ENCODE measurements at regions not wholly inside any gene's neighbourhood (a gene's known extent, or its start where the extent isn't known, plus 50 kb on each side); places are given as distances from the start of the nearest gene placed in this dataset.
"Not testable (repeated sequence)": the region's sequence is repeated elsewhere in the genome, so short reads cannot be mapped to it uniquely, and the experiment has no call there.

DNA sequence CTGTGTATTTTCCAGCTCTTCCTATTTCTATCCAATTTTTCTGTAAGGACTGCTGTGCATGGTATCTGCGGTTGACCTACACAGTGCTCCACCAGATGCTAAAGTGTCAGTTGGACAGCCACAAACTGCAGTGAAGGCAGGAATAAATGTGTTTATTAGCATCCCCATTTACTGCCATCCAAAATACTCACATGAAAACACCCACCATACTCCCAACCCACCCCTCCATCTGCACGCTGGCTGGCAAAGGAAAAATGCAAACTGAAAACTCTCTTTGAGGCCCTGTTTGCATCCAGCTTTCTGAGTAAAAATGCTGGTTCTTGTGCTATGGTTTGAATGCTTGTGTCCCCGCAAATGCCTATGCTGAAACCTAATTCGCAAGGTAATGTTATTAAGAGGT lies 515.5 kb downstream of the ZNF385D start:
- no peak for DNase-seq

DNA sequence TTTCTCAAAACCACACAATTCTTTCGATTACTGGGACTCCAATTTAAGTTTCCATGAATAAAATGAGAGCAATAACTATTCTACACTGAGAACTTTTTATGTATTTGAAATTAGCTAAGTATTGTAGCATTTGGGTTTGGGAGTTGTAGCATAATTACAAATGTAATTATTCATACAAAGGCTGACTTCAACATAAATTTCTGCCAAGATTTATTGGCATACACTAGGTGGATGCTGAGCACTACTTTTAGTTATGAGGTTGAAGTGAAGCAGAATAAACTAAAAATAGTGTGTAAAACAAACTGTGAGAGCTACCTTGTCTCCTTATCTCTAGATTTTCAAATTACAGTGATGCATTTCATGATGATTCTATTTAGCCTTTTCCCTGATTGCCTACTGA lies 516.1 kb downstream of the ZNF385D start:
- no peak for DNase-seq

DNA sequence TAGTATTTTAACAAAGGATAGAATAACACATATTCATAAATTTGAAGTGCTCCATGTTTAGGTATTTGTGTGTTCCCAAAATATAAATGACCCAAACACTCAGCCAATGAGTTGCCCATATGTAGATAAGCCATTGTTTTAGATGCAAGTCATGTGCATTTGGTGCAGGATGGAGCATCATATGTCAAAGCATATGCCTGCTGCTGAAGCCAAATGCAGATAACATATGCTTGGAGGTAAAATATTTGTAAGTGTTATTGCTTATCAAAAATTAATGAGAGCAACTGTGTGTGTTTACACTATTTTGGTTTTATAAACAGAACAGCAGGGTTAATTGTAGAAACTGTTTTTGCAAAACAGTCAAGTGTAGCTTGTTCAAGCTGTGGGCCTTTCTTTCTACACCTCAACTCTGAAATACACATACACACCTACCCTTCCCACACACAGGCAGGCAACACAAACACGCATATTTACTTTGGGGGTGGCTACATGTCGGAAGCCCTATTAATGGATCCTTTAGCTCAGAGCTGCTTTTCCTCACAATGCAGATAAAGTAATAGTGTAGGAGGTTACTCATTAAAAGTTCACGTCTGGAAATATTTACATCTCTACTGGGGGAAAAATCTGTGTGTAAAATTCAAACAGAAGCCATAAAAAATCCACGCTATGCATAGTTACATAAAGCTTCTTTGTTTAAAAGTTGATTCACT lies 521.4 kb downstream of the ZNF385D start:
- no peak for DNase-seq

DNA sequence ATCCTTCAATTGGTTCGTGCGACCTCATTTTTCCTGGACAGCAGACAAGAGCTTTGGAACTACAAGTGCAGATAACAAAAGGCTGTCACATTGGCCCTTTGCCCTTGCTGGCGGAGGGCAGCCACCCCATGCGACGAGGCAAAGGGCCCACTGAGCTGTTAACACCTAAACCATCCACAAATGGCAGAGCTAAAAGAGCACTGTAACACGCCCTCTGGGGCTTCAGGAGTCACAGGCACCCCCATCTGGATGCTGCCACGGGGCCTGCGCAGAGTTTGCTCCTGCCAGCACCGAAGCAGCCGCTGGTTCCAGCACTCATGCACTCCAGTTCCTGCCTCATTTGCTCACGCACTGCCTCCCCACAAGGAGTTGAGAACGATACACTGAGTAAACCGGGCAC lies 524.9 kb downstream of the ZNF385D start:
- DNase-seq: no peak

DNA sequence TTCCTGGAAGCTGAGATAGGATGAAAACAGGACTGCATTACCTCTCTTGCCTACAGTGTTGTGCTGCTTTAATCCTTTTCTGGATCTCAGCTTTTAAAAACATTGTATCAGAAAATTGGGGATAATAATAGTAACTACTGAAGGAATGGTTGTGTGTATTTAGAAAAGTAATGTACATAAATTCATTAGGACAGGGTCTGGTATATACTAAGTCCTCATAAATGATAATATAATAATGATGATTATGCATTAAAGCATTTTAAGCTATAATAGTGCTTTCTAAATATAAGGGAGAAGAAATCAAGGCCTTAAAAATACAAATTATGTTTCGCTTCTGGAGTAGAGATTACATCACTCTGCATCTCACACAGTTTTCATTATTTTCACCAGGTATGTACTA lies 530.1 kb downstream of the ZNF385D start:
- DNase-seq: no peak

DNA sequence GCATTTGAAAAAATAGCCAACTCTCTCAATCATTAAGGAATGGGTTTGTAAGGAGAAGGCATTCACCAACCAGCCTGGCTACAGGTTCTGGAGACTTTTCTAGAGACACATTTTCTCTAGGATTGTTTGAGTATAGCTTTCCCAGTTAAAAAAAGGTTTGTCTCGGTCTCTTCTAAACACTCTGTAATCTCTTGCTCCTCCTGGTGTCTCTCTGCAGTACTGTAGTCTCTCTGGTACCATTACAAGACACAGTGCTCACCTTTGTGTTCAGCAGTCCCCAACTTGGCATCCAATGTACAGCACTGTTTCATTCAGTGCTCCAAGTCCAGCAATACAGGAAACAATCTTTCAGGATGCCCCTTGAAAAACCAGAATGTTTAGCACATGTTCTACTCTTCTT lies 534.4 kb downstream of the ZNF385D start:
- no peak for DNase-seq

DNA sequence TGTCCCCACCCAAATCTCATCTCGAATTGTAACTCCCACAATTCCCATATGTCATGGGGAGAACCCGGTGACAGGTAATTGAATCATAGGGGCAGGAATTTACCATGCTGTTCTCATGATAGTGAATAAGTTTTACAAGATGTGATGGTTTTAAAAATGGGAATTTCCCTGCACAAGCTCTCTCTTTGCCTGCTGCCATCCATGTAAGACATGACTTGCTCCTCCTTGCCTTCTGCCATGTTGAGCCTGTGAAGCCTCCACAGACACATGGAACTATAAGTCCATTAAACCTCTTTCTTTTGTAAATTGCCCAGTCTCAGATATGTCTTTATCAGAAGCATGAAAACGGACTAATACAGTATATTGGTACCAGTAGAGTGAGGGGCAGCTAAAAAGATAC lies 546.9 kb downstream of the ZNF385D start:
- not testable (repeated sequence) for DNase-seq

DNA sequence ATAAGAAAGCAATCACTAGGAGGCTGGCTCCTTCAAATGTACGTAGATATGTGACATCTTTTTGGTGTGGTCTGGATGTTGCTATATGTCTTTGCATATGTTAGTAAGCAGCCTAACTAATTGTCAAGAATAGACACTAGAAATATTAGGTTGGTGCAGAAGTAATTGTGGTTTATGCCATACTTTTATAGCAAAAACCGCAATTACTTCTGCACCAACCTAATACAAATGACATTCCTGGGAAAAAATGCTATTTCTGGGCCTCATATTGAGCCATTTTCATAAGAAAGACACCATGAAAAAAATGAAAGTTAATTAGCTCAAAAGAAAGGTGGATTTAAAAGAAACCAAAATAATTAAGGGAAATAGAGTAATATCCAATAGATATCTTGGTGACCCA lies 555.8 kb downstream of the ZNF385D start:
- DNase-seq: no peak

DNA sequence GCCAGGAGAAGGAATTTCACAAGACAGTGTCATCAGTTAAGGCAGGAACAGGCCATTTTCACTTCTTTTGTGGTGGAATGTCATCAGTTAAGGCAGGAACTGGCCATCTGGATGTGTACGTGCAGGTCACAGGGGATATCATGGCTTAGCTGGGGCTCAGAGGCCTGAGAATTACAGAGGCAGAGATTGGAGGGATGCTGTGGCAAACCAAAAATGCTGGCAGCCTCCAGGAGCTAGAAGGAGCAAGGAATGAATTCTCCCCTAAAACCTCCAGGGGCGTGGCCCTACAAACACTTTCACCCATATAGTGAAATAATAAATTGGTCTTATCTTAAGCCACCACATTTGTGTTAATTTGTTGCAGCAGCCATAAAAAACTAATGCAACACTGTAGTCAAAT lies 557.0 kb downstream of the ZNF385D start:
- DNase-seq: not testable (repeated sequence)

DNA sequence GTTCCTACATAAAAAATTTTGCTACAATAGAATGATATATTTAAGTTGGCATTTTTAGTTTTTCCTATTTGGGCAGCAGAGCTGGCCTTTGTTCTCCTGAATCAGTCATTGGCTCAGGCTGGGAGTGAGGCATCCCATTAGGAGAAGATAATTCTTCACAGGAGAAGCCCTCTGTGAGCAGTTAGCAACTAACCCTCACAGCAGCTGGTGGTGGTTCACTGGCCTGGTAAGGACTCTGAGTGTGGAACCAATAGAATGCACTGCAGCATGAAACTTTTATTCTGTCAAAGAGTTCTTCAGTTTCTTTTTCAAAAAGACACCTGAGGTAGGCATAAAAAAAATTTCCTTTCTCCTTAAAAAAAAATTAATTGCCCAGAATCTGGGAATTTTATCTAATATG lies 562.6 kb downstream of the ZNF385D start:
- no peak for DNase-seq

DNA sequence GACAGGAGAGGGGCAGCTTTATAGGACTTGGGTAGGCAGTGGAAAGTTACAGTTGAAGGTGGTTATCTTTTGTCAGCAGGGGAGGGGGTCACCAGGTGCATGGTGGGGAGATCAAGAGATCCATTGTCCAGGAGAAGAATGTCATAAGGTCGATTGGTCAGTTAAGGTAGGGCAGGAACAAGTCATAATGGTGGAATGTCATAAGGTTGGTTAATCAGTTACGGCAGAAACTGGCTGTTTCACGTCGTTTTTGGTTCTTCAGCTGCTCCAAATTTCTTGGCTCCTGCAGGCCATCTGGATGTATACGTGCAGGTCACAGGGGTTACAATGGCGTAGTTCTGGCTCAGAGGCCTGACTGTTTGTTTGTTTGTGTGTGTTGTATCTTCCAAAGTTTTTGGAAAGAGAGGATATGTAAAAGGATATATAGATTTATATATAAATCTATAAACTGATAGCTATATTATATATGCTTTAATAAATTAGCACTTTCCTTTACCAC lies 565.1 kb downstream of the ZNF385D start:
- DNase-seq: no peak

DNA sequence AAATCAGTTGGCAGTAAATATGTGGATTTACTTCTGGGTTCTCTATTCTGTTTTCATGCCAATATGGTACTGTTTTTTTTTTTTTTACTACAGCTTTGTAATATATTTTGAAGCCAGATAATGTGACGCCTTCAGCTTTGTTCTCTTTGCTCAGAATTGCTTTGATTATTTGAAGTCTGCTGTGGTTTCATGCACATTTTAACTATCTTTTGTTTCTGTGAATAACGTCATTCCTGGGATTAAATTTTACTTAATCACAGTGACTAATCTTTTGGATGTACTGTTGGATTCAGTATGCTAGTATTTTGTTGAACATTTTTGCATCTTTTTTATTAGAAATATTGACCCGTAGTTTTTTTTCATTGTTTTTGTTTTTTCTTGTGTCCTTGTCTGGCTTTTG lies 576.5 kb downstream of the ZNF385D start:
- no peak for DNase-seq

DNA sequence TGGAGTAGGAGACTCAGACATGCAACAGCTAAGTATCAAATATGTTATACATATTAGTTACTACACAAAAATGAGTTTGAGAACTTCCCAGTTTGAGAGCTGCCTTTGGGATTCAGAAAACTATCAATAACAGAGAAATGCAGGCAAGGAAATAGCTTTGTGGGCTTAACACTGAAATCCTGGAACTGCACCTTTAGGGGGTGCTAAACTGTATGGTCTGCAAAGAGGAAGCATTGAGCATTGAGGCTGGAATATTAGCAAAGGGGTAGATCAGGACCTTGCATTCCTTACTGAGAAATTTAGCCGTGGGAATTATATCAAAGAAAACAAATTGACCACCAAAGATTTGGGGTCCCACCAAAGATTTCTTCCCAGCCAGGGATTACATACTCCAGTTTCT lies 580.0 kb downstream of the ZNF385D start:
- DNase-seq: no peak

DNA sequence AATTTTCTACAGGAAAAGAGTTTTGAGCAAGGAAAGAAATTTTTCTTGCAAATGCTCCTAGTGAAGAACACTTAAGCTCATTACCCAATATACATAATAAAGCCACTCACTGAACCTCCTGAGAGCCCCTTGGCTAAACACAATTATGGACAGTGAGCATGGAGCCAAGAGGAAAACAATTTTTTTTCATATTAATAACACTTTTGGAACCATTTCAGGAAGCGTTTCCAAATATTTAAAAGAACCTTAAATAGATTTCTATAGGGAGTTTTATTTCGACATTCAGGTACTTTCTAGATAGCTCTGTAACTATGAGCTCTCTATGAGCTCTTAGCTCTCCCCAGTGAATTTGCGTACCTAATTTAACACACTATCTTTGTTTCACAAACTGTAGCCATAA lies 581.1 kb downstream of the ZNF385D start:
- DNase-seq: no peak

DNA sequence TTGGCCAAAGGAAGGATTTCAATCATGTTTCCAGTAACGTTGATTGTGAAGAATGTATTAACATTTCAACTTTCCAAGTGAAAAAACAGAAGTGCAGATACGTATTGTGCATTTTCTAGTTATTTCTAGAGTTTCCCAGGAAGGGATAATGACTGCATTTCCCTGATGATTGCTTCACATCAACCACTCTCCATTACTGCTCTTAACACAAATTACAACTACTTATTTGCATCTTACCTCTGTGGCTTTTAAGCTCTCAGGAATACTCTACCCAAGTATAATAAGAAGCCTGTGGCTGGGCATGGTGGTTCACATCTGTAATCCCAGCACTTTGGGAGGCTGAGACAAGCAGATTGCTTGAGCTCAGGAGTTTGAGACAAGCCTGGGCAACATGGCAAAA lies 582.5 kb downstream of the ZNF385D start:
- no peak for DNase-seq

DNA sequence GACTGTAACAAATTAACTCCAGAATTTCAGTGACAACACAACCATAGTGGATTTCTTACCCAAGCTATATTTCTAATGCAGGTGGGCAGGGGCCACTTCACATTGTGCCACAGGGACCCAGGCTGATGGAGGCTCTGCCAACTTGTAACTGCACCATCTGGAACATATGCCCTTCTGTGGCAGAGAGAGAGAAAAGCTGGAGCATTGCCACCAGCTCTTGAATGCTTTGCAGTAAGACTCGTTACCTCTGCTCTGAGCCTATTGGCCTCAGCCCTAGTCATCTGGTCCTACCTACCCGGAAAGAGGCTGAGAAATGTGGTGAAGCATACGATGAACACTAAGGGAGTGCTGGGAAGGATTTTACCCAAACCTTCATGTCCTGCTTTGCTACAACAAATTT lies 587.1 kb downstream of the ZNF385D start:
- DNase-seq: no peak

DNA sequence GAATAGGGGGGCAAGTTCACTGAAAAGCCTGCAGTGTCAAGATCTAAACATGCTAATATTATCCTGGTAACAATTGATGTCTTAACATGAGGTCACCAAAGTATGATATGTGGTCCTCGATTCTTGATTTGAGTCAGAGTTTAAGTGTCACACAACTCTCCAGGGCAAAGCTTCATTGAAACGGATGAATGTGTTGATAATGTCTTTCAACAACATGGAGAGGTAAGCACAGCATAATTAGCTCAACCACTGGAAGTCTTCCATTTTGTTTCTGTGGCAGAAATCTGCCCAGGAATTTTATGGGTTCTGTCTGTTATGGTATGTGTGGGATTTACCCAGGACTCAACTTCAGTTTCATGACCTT lies 591.5 kb downstream of the ZNF385D start:
- DNase-seq: no peak

DNA sequence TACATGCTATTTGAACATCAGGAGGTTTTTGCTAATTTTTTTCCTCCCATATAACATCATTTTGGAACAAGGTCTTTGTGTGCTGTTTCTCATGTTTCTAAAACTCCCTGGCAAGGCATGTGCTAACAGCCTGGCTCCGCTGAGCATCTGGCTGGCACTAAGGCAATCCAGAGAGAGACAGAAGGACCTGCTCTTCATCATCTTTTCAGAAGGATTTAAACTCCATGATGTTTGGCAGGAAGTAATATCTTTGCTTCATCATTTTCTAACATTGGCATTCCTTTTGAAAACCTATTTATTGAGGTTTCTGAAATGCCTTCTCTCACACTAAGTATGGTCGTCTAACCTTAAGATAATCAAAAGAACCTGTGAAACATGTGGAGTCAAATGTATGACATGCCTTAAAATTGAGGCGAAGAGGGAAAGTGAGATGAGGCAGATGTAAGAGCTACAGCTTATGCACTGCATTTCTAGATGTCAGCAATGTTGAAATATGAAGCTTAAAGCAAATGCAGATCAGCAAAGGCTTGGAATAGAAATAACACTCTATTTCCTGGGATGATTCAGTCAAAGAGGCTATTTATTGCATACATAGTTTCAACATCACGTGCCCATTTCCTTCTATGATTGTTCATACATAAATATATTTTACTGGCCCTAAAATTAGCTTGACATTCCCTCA lies 592.0 kb downstream of the ZNF385D start:
- DNase-seq: no peak

DNA sequence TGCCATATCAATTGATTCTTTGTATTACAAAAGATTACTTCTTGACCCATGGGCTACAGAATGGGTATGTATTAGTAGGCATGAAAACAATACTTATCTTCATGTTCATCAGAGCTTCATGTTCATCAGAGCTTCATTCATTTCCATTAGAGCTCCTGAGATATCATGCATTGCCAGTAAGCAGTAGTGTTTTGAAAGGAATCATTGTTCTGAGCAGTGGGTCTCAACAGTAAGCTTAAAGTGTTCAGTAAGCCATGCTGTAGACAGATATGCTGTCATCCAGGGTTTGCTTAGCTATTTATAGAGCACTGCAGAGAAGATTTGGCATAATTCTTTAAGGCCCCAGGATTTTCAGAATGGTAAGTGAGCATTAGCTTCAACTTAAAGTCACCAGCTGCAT lies 596.1 kb downstream of the ZNF385D start:
- no peak for DNase-seq

DNA sequence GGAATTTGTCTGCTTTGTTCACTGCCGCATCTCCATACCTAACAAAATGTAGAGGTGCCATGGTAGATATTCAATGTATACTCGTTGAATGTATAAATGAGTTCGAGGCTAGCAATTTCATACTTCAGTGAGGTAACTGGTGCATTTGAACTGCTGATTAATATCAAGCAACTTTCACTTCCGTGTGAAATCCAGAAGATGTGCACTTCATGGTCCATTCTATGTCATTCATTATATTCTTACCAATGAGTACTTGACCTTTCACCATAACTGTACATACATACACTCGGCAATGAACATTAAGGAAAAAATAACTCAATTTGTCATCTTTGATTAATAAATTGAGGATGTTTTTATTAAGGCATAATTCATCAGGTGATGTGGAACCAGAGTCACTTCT lies 598.5 kb downstream of the ZNF385D start:
- no peak for DNase-seq

DNA sequence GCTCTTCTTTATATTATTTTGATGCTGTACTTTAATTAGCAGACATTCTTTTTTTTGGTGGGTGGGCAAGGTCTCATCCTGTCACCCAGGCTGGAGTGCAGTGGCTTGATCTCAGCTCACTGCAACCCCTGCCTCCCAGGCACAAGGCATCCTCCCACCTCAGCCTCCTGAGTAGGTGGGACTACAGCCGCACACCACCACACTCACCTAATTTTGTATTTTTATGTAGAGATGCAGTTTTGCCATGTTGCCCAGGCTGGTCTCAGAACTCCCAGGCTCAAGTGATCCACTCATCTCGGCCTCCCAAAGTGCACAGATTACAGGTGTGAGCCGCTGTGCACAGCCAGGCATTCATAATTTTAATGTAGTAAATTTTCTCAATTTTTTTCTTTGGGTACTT lies 608.1 kb downstream of the ZNF385D start:
- DNase-seq: no peak

DNA sequence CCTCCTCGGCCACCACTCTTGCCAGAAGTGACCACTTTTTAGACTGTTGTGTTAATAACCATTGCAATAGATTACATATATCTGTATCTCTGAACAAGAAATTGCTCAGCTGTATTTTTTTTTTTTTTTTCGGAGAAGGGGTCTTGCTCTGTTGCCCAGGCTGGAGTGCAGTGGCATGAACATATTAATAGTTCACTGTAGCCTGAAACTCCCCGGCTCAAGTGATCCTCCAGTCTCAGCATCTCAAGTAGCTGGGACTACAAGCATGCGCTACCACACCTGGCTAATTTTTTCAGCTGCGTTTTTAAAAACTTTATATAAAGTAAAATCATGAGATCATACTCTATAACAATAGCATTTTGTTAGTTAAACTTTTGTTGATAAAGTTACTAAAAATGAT lies 609.0 kb downstream of the ZNF385D start:
- DNase-seq: no peak

DNA sequence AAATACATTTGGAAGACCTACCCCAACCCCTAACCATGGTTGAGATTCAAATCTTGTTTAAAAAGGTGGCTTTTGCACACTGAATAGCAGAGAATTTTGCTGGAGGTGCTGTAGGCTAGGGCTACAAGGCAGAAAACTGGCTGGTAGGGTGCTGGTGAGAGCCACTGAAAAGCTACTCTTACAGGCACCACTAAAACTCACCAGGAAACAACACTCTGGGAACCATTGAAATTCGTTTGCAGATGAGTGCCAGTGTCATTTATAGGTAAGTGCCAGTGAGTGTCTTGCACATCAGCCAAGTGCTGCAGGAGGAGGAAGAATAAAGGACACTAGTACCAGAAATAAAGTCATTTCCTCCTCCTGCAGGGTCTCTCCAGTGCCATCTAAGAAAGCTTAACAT lies 610.2 kb downstream of the ZNF385D start:
- no peak for DNase-seq

DNA sequence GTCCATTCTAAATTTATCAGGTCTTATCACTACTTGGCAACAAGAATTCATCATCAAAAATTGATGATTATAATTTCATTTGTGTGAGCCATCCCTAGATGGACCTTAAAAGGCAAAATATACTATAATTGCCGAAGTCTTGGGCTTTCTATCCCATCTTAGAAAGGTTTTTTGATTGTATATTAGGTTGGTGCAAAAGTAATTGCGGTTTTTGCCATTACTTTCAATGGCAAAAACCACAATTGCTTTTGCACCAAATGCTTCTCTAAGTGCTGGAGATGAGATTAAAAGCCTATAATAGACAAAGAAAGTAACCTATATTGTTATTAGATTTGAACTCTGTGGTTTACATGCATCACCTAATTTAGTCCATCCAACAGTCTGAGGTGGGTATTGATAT lies 612.9 kb downstream of the ZNF385D start:
- DNase-seq: no peak

DNA sequence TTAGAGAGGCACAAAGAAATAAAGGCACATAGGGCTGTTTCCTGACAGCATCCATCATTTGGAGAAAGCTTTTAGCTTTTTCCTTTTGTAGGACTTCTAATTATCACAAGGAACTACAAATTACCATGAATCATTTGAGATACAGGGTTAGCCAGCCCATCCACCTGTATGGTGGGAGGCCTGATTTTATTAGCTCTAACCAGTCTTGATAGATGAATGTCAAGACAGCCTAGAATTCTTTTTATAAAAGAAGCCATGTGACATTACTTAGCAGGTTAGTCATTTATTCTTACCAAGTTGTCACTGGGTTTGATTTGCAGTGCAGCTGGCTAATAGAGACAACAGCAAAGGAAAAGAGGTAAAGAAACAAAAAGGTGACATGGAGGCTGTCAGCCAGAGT lies 618.1 kb downstream of the ZNF385D start:
- no peak for DNase-seq

Measured in CD4-positive, alpha-beta T cell treated with Interleukin-21 for 1 hour (primary cell).